ENCODE measurements at regions not wholly inside any gene's neighbourhood (a gene's known extent, or its start where the extent isn't known, plus 50 kb on each side); places are given as distances from the start of the nearest gene placed in this dataset.

DNA sequence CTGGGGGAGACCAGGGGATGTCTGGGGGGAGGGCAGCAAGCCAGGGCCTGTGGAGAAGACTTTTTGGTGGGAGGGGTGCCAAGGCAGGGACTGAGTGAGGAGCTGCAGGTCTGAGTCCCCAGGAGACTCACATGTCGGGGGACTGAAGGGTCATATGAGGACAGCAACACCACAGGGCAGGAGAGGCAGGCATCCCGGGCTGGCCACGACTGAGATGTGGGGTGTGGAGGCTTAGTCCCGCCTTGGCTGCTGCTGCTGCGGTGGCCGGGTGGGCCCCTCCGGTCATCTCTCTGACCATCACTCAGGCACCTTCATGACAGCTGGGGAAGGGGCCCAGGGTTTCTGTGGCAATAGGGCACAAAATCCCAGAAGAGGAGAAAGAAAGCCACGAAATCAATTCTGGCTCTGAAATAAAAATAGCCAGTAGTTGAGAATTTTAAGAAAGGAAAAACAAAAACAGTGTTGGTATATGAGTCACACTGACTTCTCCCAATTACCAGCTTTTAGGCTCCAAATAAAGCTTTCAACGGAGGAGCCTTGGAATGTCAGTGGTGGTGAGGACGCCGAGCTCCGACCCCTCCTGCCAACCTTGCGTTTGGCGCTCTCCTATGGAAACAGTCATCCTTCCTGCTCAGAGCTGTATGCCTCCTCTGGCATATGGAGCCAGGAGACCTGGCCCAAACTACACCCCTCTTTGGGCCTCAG, 52.9 kb upstream of the ITGA11 start:
- TF ChIP-seq NFE2L2 (IDR thresholded peaks at IDR 0.05; ENCODE audit: low read depth, low read length) (no peak), CEBPB (IDR thresholded peaks at IDR 0.05; ENCODE audit: low read depth, low read length) (no peak), POLR2A (IDR thresholded peaks at IDR 0.05; ENCODE audit: low read depth, low read length) (no peak), BHLHE40 (IDR thresholded peaks at IDR 0.05; ENCODE audit: low read depth, low read length) (no peak)
- TF ChIP-seq, protein P1, sequence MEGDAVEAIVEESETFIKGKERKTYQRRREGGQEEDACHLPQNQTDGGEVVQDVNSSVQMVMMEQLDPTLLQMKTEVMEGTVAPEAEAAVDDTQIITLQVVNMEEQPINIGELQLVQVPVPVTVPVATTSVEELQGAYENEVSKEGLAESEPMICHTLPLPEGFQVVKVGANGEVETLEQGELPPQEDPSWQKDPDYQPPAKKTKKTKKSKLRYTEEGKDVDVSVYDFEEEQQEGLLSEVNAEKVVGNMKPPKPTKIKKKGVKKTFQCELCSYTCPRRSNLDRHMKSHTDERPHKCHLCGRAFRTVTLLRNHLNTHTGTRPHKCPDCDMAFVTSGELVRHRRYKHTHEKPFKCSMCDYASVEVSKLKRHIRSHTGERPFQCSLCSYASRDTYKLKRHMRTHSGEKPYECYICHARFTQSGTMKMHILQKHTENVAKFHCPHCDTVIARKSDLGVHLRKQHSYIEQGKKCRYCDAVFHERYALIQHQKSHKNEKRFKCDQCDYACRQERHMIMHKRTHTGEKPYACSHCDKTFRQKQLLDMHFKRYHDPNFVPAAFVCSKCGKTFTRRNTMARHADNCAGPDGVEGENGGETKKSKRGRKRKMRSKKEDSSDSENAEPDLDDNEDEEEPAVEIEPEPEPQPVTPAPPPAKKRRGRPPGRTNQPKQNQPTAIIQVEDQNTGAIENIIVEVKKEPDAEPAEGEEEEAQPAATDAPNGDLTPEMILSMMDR (conservative IDR thresholded peaks at IDR 0.05; ENCODE audit: low read depth, low read length), result no peak

Data from IMR-90 (cell line).